ENCODE measurements at regions not wholly inside any gene's neighbourhood (a gene's known extent, or its start where the extent isn't known, plus 50 kb on each side); places are given as distances from the start of the nearest gene placed in this dataset.

DNA sequence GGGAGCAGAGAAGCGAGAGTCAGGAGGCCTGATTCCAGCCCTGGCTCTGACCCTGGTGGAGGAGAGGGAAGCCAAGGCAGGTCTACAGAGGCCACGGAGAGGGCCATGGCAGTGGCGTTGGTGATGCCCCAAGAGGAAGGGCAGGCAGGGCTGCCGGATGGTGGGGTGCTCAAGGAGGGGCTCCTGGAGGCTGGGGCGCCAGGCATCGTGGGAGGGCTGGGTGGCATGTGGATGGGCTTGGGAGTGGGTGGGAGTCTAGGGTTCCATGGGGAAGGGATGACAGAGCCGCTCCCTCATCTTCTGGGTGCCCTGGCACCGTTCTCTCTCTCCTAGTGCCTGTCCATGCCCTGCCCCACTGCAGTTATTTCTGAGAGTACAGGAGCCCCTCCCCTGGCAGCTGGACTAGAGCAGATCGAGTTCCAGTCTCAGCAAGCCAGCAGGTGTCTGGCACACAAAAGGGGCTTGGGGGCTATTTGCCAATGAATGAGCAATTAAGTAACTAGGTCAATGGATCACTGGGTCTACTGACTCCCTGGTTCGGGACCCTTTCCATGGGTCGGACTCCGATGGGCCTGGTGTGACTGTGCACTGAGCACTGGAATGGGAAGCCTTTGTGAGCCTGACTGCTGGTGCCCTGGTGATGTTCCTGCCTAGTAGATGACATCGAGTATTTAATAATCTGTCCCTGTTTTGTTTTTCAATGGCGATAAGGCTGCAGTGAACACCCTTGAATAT lies 570.0 kb downstream of the TBC1D22A start:
- DNase-seq (no peak), ATAC-seq (replicated peaks) (no peak)
- Mint-ChIP-seq H3K27ac (no peak overlapping the region), H3K4me1 (no peaks in the 10 kb centered on the region), H3K36me3 (no peaks in the 10 kb centered on the region), H3K27me3 (peaks cover 14 to 19% of the 10 kb centered on the region in 2 donors), H3K9me3 (peaks cover 6 to 7% of the 10 kb centered on the region in 2 donors), H3K4me3 (no peak overlapping the region)

DNA sequence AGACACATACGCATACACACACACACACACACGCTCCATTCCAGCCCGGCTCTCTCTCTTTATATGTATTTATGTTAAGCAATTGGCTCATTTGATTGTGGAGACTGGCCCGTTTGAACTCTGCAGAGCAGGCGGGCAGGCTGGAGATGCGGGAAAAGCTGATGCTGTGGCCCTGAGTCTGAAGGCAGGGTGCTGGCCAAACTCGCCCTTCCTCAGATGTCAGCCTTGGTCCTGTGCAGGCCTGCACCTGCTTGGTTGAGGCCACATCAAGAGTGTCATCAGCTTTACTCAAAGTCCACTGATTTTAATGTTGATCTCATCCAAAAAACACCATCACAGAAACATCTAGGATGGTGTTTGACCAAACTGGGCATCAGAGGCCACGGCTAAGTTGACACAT lies 569.3 kb downstream of the TBC1D22A start:
- Mint-ChIP-seq H3K27ac (no peak overlapping the region), H3K4me1 (no peaks in the 10 kb centered on the region)

DNA sequence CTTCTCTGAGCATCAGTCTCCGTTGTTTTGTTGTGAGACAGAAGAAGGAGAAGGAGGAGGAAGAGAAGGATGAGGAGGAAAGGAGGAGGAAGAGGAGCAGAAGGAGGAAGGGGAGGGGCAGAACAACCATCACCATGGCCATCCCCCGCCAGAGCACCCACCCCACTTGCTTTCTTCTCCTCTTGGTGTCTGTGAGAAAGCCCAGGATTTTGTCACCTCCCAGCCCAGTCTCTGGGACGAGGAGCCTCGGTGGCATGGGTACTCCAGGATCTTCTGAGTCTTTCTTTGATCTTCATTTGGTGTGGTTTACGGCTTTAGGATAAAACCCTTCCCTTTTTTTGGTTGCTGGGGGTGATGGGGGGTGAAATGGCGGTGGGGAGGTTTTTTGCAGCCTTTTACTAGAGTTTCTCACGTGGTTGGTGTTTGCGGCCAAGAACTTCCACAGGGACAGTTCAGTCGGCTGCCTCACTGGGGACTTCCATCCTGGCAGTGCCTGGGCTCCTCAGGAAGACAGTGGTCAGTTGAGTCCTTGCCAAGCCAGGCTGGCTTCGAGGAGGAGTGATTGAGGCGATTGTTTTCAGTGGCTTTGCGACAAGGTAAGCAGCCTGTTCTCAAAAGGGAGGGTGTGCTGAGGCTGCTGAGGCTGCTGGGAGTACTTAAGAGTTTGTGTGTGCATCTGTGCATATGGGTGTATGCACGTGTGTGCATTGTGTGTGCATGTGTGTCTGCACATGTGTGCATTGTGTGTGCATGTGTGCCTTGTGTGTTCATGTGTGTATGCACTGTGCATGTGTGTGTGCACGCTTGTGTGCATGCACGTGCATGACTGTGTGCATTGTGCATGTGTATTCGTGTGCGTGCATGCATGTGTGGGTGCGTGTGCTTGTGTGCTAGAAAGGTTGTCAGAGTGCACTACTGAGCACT lies 567.5 kb downstream of the TBC1D22A start:
- no peak for ATAC-seq (replicated peaks)
- H3K4me3 Mint-ChIP-seq, result no peak overlapping the region
- no peak overlapping the region for H3K27ac Mint-ChIP-seq
- H3K4me1 Mint-ChIP-seq, result no peaks in the 10 kb centered on the region
- DNase-seq, result no peak
- H3K9me3 Mint-ChIP-seq, result no peaks in the 10 kb centered on the region
- H3K27me3 Mint-ChIP-seq, result peaks cover 14 to 19% of the 10 kb centered on the region in 2 donors
- H3K36me3 Mint-ChIP-seq, result no peaks in the 10 kb centered on the region

More for the DNA sequence above, 569.3 kb downstream of the TBC1D22A start:
- Mint-ChIP-seq H3K9me3 (peaks cover 6 to 7% of the 10 kb centered on the region in 2 donors), H3K36me3 (no peaks in the 10 kb centered on the region), H3K4me3 (no peak overlapping the region), H3K27me3 (peaks cover 14 to 19% of the 10 kb centered on the region in 2 donors)
- DNase-seq, result no peak
- ATAC-seq (replicated peaks), result no peak

DNA sequence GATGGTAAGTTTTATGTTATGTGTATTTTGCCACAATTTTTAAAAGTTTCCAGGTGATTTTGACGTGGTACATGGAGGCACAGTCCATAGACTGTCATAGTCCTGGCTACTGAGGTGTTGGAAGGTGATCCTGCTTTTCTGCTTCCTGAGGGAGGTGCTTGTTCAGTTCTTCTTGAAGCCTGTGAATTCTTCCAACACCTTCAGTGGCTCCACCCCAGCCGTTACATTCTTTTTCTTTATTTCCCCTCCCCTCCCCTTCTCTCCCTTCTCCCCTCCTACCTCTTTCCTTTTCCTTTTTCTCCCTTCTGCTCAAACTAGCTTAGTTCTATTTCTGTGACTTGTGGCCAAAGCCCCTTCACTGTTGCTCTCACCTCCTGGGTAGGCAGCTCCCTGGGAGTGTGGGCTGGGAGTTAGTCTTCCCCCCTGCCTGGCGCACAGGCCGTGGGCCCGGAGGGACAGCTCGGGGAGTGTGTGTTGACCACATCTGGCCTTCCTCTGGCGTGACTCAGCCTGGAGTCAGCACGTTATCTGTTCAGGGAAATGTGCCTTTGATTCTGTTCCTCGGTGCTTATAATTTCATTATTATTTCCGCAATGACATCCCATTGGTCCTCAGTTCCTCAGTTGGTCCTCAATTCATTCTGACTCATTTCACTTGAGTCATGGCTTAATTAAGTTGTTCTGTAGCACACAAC lies 566.2 kb downstream of the TBC1D22A start:
- H3K4me1 Mint-ChIP-seq, result no peaks in the 10 kb centered on the region
- ATAC-seq (replicated peaks) (no peak), DNase-seq (no peak)
- no peaks in the 10 kb centered on the region for H3K9me3 Mint-ChIP-seq
- H3K27ac Mint-ChIP-seq, result no peak overlapping the region
- H3K36me3 Mint-ChIP-seq, result no peaks in the 10 kb centered on the region
- no peak overlapping the region for H3K4me3 Mint-ChIP-seq
- H3K27me3 Mint-ChIP-seq, result peaks cover 14 to 19% of the 10 kb centered on the region in 2 donors

DNA sequence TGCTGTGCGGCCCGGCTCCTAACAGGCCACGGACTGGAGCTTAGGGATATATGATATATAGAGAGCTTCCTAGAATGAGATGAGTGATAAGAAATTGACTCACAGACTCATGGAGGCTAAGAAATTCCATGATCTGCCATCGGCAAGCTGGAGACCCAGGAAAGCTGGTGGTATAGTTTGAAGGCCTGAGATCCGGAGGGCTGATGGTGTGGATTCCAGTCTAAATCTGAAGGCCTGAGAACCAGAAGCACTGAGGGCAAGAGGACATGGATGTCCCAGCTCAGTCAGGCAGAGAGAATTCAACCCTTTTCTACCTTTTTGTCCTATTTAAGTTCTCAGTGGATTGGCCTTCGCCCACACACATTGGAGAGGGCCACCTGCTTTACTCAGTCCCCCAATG lies 564.8 kb downstream of the TBC1D22A start:
- H3K9me3 Mint-ChIP-seq, result peaks cover 0 to 4% of the 10 kb centered on the region in 2 donors
- peaks cover 18 to 19% of the 10 kb centered on the region in 2 donors for H3K27me3 Mint-ChIP-seq
- no peaks in the 10 kb centered on the region for H3K36me3 Mint-ChIP-seq
- no peak overlapping the region for H3K4me3 Mint-ChIP-seq
- no peak overlapping the region for H3K27ac Mint-ChIP-seq
- DNase-seq (no peak), ATAC-seq (replicated peaks) (no peak)
- no peaks in the 10 kb centered on the region for H3K4me1 Mint-ChIP-seq

DNA sequence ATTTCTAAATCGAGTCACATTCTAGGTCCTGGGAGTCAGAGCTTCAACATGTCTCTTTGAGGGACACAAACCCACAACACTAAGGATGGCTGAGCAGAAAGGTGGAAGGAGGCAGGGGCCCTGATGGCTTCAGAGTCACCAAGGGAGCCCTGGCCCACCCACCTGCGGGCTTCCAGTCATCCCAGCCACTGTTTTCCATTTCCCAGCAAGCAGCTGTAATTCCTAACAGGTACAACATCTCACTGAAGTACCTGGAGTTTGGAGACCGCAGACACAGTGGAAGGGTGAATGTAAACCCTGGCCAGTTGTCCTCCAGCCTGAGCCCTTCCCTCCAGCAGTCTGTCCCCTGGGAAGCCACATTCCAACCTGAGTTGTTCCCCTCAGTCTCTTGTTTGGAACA lies 562.8 kb downstream of the TBC1D22A start:
- Mint-ChIP-seq H3K27ac (no peak overlapping the region), H3K4me1 (no peaks in the 10 kb centered on the region), H3K36me3 (no peaks in the 10 kb centered on the region), H3K9me3 (peaks cover 0 to 4% of the 10 kb centered on the region in 2 donors), H3K4me3 (no peak overlapping the region), H3K27me3 (peaks cover 13 to 14% of the 10 kb centered on the region in 2 donors)
- DNase-seq (no peak), ATAC-seq (replicated peaks) (no peak)

DNA sequence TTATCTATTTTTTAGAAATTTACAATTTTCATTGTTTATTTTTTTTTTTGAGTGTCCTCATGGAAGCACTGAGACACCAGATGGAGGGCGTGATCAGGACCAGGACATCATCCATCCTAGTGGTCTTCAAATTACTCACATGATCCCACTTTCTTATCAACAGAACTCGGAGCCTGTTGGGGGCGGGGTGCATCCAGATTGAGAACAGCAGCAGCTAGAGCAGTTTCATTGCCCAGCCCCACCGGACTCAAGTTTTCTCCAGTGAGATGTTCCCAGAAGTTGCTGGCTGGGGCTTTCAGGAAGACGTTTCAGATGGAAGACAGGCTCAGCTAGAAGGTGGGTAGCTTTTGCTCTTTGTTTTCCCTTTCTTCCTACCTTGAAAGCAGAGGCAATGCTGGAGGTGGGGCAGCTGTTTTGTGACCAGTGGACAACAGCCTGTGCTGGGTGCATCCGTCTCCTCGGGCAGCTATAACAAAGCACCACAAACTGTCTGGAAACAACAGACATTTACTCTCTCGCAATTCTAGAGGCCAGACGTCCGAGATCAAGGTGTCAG lies 562.1 kb downstream of the TBC1D22A start:
- Mint-ChIP-seq H3K4me1 (no peaks in the 10 kb centered on the region), H3K4me3 (no peak overlapping the region), H3K9me3 (peaks cover 0 to 6% of the 10 kb centered on the region in 2 donors), H3K27ac (no peak overlapping the region), H3K27me3 (peaks cover 7 to 12% of the 10 kb centered on the region in 2 donors), H3K36me3 (no peaks in the 10 kb centered on the region)
- ATAC-seq (replicated peaks), result no peak
- no peak for DNase-seq

DNA sequence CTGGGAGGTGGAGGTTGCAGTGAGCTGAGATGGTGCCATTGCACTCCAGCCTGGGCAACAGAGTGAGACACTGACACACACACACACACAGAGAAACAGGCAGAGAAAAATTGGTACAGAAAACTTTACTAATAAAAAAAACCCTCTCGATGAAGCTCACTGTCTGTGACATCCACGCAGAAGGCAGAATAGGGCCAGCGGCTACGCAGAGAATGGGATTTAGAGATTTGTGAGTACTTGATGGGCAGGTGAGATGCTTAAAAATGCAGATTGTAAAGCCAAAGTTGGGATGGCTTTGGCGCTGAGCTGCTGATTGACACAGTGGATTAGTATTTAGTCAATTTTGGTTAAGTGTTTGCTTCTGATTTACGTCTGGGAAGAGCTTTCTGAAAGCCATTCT lies 561.1 kb downstream of the TBC1D22A start:
- ATAC-seq (replicated peaks) (no peak), DNase-seq (no peak)
- Mint-ChIP-seq H3K4me3 (no peak overlapping the region), H3K27me3 (peaks cover 4 to 10% of the 10 kb centered on the region in 2 donors), H3K4me1 (no peaks in the 10 kb centered on the region), H3K27ac (no peak overlapping the region), H3K36me3 (no peaks in the 10 kb centered on the region), H3K9me3 (peaks cover 0 to 6% of the 10 kb centered on the region in 2 donors)

DNA sequence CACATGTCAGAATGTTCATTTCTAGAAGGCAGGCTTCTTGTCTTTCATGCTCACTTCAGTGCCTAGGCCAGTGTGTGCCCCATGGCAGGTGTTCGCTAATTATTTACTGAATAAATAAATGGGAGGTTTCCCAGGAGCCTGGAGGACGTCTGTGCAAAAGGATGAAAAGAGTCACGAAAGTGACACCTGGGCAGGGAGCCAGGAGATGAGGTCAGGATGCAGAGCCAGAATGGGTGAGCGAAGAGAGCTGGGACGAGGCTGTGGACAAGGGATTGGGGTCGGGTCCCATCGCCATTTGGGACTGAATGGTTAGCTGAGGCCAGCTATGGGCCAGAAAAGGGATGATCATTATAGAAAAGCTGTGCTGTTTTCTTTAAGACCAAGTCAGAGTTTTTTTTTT lies 560.4 kb downstream of the TBC1D22A start:
- peaks cover 7 to 13% of the 10 kb centered on the region in 2 donors for H3K27me3 Mint-ChIP-seq
- H3K4me3 Mint-ChIP-seq, result no peak overlapping the region
- peaks cover 0 to 6% of the 10 kb centered on the region in 2 donors for H3K9me3 Mint-ChIP-seq
- no peaks in the 10 kb centered on the region for H3K4me1 Mint-ChIP-seq
- H3K36me3 Mint-ChIP-seq, result no peaks in the 10 kb centered on the region
- no peak for DNase-seq
- no peak overlapping the region for H3K27ac Mint-ChIP-seq
- ATAC-seq (replicated peaks), result no peak

DNA sequence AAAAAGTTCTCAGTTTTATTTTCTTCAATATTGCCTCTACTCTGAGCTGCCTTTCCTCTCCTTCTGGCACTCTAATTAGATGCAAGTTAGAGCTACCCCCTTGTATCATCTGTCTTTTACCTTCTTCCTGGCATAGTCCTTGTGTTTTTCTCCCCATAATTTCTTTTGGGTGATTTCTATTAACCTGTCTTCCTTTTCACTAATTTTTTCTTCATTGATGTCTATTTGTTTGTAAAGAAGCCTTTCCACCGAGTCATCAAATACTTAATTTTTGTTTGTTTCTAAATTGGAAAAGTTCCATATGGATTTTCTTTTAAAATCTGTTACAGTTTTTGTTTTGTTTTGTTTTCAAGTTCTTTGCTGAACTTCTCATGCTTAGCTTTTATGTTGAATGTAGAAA lies 558.1 kb downstream of the TBC1D22A start:
- no peak overlapping the region for H3K27ac Mint-ChIP-seq
- no peak for ATAC-seq (replicated peaks)
- H3K4me1 Mint-ChIP-seq, result no peaks in the 10 kb centered on the region
- no peak for DNase-seq
- H3K4me3 Mint-ChIP-seq, result no peak overlapping the region
- H3K27me3 Mint-ChIP-seq, result peaks cover 21 to 24% of the 10 kb centered on the region in 2 donors
- peaks cover 0 to 6% of the 10 kb centered on the region in 2 donors for H3K9me3 Mint-ChIP-seq
- H3K36me3 Mint-ChIP-seq, result no peaks in the 10 kb centered on the region

DNA sequence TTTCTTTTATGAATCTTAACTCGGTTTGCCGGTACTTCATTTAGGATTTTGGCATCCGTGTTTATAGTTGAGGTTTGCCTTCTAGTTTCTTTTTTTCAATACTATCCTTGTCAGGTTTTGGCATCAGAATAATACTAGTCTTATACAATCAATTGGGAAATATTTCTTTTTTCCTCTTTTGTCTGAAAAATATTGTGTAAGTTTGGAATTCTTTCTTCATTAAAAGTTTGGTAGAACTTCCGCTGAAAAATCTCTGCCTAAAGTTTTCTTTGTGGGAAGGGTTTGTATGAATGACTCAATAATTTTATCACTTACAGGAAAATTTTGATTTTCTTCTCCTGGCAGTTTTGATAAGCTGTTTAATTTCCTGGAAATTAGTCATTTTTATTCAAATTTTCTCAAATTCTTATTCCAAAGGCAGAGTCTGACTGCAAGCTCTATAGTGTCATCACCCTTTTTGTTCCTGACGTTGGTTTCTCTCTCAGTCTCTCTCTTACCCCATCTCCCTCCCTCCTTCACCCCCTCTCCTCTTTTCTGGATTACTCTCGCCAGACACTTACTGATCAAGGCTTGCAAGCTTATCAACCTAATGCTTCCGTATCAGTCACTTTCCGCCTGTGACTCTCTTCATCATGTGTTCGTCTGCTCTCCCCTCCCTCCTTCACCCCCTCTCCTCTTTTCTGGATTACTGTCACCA lies 555.7 kb downstream of the TBC1D22A start:
- Mint-ChIP-seq H3K27me3 (peaks cover 28 to 36% of the 10 kb centered on the region in 2 donors), H3K9me3 (peaks cover 8 to 12% of the 10 kb centered on the region in 2 donors), H3K4me1 (no peaks in the 10 kb centered on the region), H3K4me3 (no peak overlapping the region), H3K27ac (no peak overlapping the region), H3K36me3 (no peaks in the 10 kb centered on the region)
- DNase-seq (no peak), ATAC-seq (replicated peaks) (no peak)

DNA sequence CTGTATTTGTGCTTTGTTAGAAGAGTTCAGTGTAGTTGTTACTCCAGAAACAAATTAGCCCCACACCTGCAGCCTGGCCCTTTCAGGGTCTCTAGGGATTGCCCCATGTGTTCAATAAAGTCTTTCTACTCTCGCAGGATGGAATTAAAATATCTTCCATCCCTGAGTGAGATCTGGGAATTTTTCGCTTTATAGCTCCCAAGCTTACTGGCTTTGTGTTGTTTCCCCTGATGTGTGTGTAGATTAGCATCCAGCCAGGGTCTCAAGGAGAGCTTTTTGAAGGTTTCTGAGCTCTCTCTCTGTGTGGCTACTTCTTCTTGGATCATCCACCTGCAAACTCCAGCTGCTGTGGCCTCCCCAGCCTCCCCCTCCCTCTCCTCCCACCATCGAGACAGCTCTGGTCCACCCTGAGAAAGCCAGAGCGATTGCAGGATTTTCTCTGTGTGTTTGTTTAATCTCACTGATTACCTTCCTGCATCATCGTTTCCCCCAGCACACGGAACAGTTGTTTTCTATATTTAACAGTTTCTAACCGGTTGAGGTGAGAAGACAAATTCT lies 553.5 kb downstream of the TBC1D22A start:
- Mint-ChIP-seq H3K4me3 (no peak overlapping the region), H3K27ac (no peak overlapping the region), H3K27me3 (peaks cover 29 to 36% of the 10 kb centered on the region in 2 donors), H3K9me3 (peaks cover 8 to 13% of the 10 kb centered on the region in 2 donors), H3K36me3 (peaks cover 0 to 2% of the 10 kb centered on the region in 2 donors), H3K4me1 (no peaks in the 10 kb centered on the region)
- DNase-seq (no peak), ATAC-seq (replicated peaks) (no peak)

DNA sequence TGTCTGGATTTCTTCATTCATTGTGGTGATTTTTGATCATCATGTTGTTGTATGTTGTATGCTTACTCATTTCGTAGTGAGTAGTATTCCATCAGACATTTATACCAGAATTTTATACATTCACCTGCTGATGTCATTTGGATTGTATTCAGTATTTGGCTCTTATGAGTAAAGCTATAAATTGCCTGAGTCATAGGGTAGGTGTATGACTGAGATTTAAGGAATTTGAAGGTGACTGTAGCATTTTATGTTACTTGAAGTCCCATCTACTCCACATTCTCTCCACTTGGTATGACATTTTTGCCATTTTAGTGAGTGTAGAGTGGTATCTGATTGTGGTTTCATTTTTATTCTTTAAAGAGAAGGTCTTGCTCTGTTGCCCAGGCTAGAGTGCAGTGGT lies 548.2 kb downstream of the TBC1D22A start:
- Mint-ChIP-seq H3K4me3 (no peak overlapping the region), H3K36me3 (peaks cover 0 to 2% of the 10 kb centered on the region in 2 donors), H3K27me3 (peaks cover 10 to 15% of the 10 kb centered on the region in 2 donors), H3K4me1 (no peaks in the 10 kb centered on the region), H3K9me3 (peaks cover 10 to 22% of the 10 kb centered on the region in 2 donors), H3K27ac (no peak overlapping the region)
- DNase-seq (no peak), ATAC-seq (replicated peaks) (no peak)
